H9 (cell line): ENCODE measurements at regions not wholly inside any gene's neighbourhood (a gene's known extent, or its start where the extent isn't known, plus 50 kb on each side); places are given as distances from the start of the nearest gene placed in this dataset.

Experiments
- DNase-seq: peaks from one replicate; pipeline ENCODE4 v3.0.0-alpha.2; 2017
- H2AFZ ChIP-seq: one replicate; pipeline ENCODE4 v1.6.1; 2013; ENCODE audit warnings: mild to moderate bottlenecking, low read length, control low read depth, moderate library complexity
- H2AK5ac ChIP-seq: 2 replicates; pipeline ENCODE4 v1.6.1; 2013; ENCODE audit warnings: low read length, control low read depth, mixed read lengths; ENCODE audit not compliant: insufficient read length
- H2BK120ac ChIP-seq: one replicate; pipeline ENCODE4 v1.6.1; 2013; ENCODE audit warnings: low read depth, mild to moderate bottlenecking, low read length, control low read depth, inconsistent platforms; ENCODE audit not compliant: poor library complexity, severe bottlenecking
- H2BK12ac ChIP-seq: 2 replicates; pipeline ENCODE4 v1.6.1; 2013; ENCODE audit warnings: low read length, control low read depth, mixed read lengths, low read depth; ENCODE audit not compliant: insufficient read length
- H2BK15ac ChIP-seq: 2 replicates; pipeline ENCODE4 v1.6.1; 2013; ENCODE audit warnings: low read depth, low read length, control low read depth
- H2BK20ac ChIP-seq: one replicate; pipeline ENCODE4 v1.6.1; 2013; ENCODE audit warnings: low read depth, mild to moderate bottlenecking, low read length, control low read depth, inconsistent platforms; ENCODE audit not compliant: poor library complexity, severe bottlenecking
- H2BK5ac ChIP-seq: 2 replicates; pipeline ENCODE4 v1.6.1; 2013; ENCODE audit warnings: low read length, control low read depth, mixed read lengths; ENCODE audit not compliant: insufficient read length
- H3K14ac ChIP-seq: 2 replicates; pipeline ENCODE4 v1.6.1; 2013; ENCODE audit warnings: low read length, control low read depth; ENCODE audit not compliant: insufficient read depth
- H3K18ac ChIP-seq: 2 replicates; pipeline ENCODE4 v1.6.1; 2013; ENCODE audit warnings: low read depth, mild to moderate bottlenecking, mixed read lengths, low read length, control low read depth; ENCODE audit not compliant: insufficient read length
- H3K23ac ChIP-seq: 2 replicates; pipeline ENCODE4 v1.6.1; 2013; ENCODE audit warnings: low read length, control low read depth, mixed read lengths, low read depth; ENCODE audit not compliant: insufficient read length
- H3K23me2 ChIP-seq: 2 replicates; pipeline ENCODE4 v1.6.1; 2013; ENCODE audit warnings: low read depth, mild to moderate bottlenecking, mixed read lengths, low read length, control low read depth; ENCODE audit not compliant: insufficient read length, poor library complexity, severe bottlenecking
- H3K27ac ChIP-seq: 2 replicates; pipeline ENCODE4 v1.5.1; 2013; ENCODE audit warnings: low read length, control low read depth, mixed read lengths, low read depth; ENCODE audit not compliant: insufficient read length
- H3K27me3 ChIP-seq: 2 replicates; pipeline ENCODE4 v1.6.1; 2013; ENCODE audit warnings: low read length, control low read depth, inconsistent platforms; ENCODE audit not compliant: insufficient read depth
- H3K4ac ChIP-seq: 2 replicates; pipeline ENCODE4 v1.6.1; 2013; ENCODE audit warnings: low read depth, mild to moderate bottlenecking, control low read depth, inconsistent platforms, low read length, moderate library complexity
- H3K4me1 ChIP-seq: 2 replicates; pipeline ENCODE4 v1.6.1; 2013; ENCODE audit warnings: low read length, control low read depth, inconsistent platforms; ENCODE audit not compliant: insufficient read depth
- H3K4me2 ChIP-seq: 2 replicates; pipeline ENCODE4 v1.6.1; 2013; ENCODE audit warnings: low read length, control low read depth, mixed read lengths; ENCODE audit not compliant: insufficient read length, insufficient read depth
- H3K56ac ChIP-seq: 2 replicates; pipeline ENCODE4 v1.6.1; 2013; ENCODE audit warnings: low read depth, mild to moderate bottlenecking, mixed read lengths, low read length, control low read depth; ENCODE audit not compliant: insufficient read length
- H3K79me1 ChIP-seq: 2 replicates; pipeline ENCODE4 v1.6.1; 2013; ENCODE audit warnings: low read depth, mild to moderate bottlenecking, moderate library complexity, low read length, control low read depth, inconsistent platforms; ENCODE audit not compliant: insufficient read depth, poor library complexity, severe bottlenecking
- H3K79me2 ChIP-seq: 2 replicates; pipeline ENCODE4 v1.6.1; 2013; ENCODE audit warnings: low read length, control low read depth, inconsistent platforms; ENCODE audit not compliant: insufficient read depth
- H3K9ac ChIP-seq: 2 replicates; pipeline ENCODE4 v1.6.1; 2013; ENCODE audit warnings: low read length, control low read depth, mixed read lengths; ENCODE audit not compliant: insufficient read length; ENCODE audit errors: extremely low read depth
- H3K9me3 ChIP-seq: one replicate; pipeline ENCODE4 v1.6.1; 2013; ENCODE audit warnings: low read depth, low read length, inconsistent platforms; ENCODE audit not compliant: control insufficient read depth
- H3T11ph ChIP-seq: one replicate; pipeline ENCODE4 v1.6.1; 2013; ENCODE audit warnings: mild to moderate bottlenecking, low read length, control low read depth, inconsistent platforms
- H4K20me1 ChIP-seq: one replicate; pipeline ENCODE4 v1.6.1; 2013; ENCODE audit not compliant: control insufficient read depth, insufficient read length, insufficient read depth
- H4K5ac ChIP-seq: 2 replicates; pipeline ENCODE4 v1.6.1; 2013; ENCODE audit warnings: low read depth, mild to moderate bottlenecking, mixed read lengths, low read length, control low read depth; ENCODE audit not compliant: insufficient read length
- H4K8ac ChIP-seq: replicated peaks from 2 replicates; pipeline ENCODE4 v1.6.1; 2013; ENCODE audit warnings: low read length, control low read depth, mixed read lengths, low read depth; ENCODE audit not compliant: insufficient read length
- H4K91ac ChIP-seq: 2 replicates; pipeline ENCODE4 v1.6.1; 2013; ENCODE audit warnings: low read depth, mild to moderate bottlenecking, moderate library complexity, mixed read lengths, low read length, control low read depth; ENCODE audit not compliant: insufficient read length
- H3K27ac Mint-ChIP-seq, 3 experiments: 2 replicates in 2 of 3; 3 replicates in 1 of 3; pipeline ENCODE4 v1.8.0; 2020 to 2021; ENCODE audit warnings: mixed read lengths in 3 of 3, mild to moderate bottlenecking in 1 of 3, moderate library complexity in 1 of 3
- H3K27me3 Mint-ChIP-seq: 2 replicates; pipeline ENCODE4 v1.8.0; 2021; ENCODE audit warnings: low read depth, mild to moderate bottlenecking, moderate library complexity, mixed read lengths
- H3K36me3 Mint-ChIP-seq, 3 experiments: 2 replicates in 2 of 3; 3 replicates in 1 of 3; pipeline ENCODE4 v1.8.0; 2020 to 2021; ENCODE audit warnings: low read depth in 3 of 3, mixed read lengths in 3 of 3; ENCODE audit not compliant: insufficient read depth in 1 of 3
- H3K4me1 Mint-ChIP-seq, 2 experiments: 2 replicates each; pipeline ENCODE4 v1.8.0; 2020; ENCODE audit warnings: mixed read lengths in 2 of 2
- H3K4me3 Mint-ChIP-seq, 2 experiments: 2 replicates in 1 of 2; 3 replicates in 1 of 2; pipeline ENCODE4 v1.8.0; 2020 to 2021; ENCODE audit warnings: mild to moderate bottlenecking in 2 of 2, mixed read lengths in 2 of 2, moderate library complexity in 1 of 2
- H3K9me3 Mint-ChIP-seq, 2 experiments: 2 replicates in 1 of 2; 3 replicates in 1 of 2; pipeline ENCODE4 v1.8.0; 2020; ENCODE audit warnings: mild to moderate bottlenecking in 2 of 2, mixed read lengths in 2 of 2, moderate library complexity in 1 of 2
- TF ChIP-seq, protein P1 (sequence below): fragments of 200-600 bp; sonication (generic); conservative IDR thresholded peaks from 3 replicates; pipeline ENCODE4 v1.8.0; 2021; ENCODE audit warnings: antibody characterized with exemption, mild to moderate bottlenecking

DNA sequence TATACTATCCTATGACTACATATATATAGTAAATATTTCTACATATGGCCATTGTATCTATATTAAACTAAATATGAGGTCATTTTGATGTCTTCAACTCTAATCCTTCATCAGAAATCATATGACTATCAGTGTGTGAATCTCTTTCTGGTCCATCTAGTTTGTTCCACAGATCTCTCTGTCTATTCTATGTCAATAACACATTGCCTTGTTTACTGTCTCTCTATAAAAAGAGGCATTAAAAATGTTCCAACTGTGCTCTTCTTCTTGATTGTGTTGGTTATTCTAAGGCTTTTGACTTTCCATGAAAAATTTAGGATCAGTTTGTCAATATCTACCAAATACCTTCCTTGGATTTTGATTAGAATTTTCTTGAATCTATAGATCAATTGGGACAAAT is 338.3 kb upstream of the FSTL5 start:
- Histone ChIP-seq H3K27ac (no peak overlapping the region), H3K9ac (no peak overlapping the region), H3K14ac (no peak overlapping the region), H3K56ac (no peak overlapping the region), H2AFZ (no peak overlapping the region), H3K4me2 (no peak overlapping the region), H2AK5ac (no peak overlapping the region), H3K79me1 (no peaks in the 10 kb centered on the region), H3K27me3 (no peaks in the 10 kb centered on the region), H2BK15ac (no peak overlapping the region), H2BK20ac (no peak overlapping the region), H3K23ac (no peak overlapping the region), H4K20me1 (no peaks in the 10 kb centered on the region), H4K5ac (no peak overlapping the region), H3K23me2 (no peaks in the 10 kb centered on the region), H2BK5ac (no peak overlapping the region), H4K8ac (no peak overlapping the region), H3K4me1 (no peaks in the 10 kb centered on the region), H2BK120ac (no peak overlapping the region), H3K18ac (no peak overlapping the region), H3K9me3 (no peaks in the 10 kb centered on the region), H3T11ph (no peak overlapping the region), H4K91ac (no peak overlapping the region), H3K79me2 (no peaks in the 10 kb centered on the region), H3K4ac (no peak overlapping the region), H2BK12ac (no peak overlapping the region)
- Mint-ChIP-seq H3K27ac (no peak overlapping the region), H3K36me3 (no peaks in the 10 kb centered on the region), H3K4me1 (no peaks in the 10 kb centered on the region), H3K9me3 (no peaks in the 10 kb centered on the region), H3K27me3 (no peaks in the 10 kb centered on the region), H3K4me3 (no peak overlapping the region)
- no peak for DNase-seq
- TF ChIP-seq, protein P1, sequence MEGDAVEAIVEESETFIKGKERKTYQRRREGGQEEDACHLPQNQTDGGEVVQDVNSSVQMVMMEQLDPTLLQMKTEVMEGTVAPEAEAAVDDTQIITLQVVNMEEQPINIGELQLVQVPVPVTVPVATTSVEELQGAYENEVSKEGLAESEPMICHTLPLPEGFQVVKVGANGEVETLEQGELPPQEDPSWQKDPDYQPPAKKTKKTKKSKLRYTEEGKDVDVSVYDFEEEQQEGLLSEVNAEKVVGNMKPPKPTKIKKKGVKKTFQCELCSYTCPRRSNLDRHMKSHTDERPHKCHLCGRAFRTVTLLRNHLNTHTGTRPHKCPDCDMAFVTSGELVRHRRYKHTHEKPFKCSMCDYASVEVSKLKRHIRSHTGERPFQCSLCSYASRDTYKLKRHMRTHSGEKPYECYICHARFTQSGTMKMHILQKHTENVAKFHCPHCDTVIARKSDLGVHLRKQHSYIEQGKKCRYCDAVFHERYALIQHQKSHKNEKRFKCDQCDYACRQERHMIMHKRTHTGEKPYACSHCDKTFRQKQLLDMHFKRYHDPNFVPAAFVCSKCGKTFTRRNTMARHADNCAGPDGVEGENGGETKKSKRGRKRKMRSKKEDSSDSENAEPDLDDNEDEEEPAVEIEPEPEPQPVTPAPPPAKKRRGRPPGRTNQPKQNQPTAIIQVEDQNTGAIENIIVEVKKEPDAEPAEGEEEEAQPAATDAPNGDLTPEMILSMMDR = no peak
